ENCODE measurements at regions not wholly inside any gene's neighbourhood (a gene's known extent, or its start where the extent isn't known, plus 50 kb on each side); places are given as distances from the start of the nearest gene placed in this dataset.

- no peak overlapping the region for H3K27ac ChIP-seq (ENCODE audit: insufficient read depth, low read length)
- no peaks in the 10 kb centered on the region for H3K9me1 ChIP-seq (ENCODE audit: insufficient read depth, low read length)
- no CpG with 5 or more reads among the region's 2 CpGs for WGBS, 2 experiments (ENCODE audit: extremely low coverage in 2 of 2, insufficient read length in 1 of 2)
- no TSS peak for BruUV-seq (replicated peaks)
- H3K14ac ChIP-seq (replicated peaks; ENCODE audit: low read depth, low read length), result no peak overlapping the region
- no peak overlapping the region for H2BK15ac ChIP-seq (ENCODE audit: low read depth, low read length)
- no peak overlapping the region for H2AFZ ChIP-seq (replicated peaks; ENCODE audit: low read length, poor library complexity)
- no peak overlapping the region for H2BK120ac ChIP-seq (ENCODE audit: low read depth, low read length)
- no peaks in the 10 kb centered on the region for H3K79me1 ChIP-seq (ENCODE audit: low read depth in 1 of 2, low read length in 2 of 2)
- no peak for DNase-seq
- no peaks in the 10 kb centered on the region for H3K36me3 ChIP-seq (ENCODE audit: control insufficient read depth, insufficient read depth, low read length)
- TF ChIP-seq ELK1 (IDR thresholded peaks at IDR 0.05; ENCODE audit: borderline replicate concordance, low read depth, low read length) (no peak), MXI1 (IDR thresholded peaks at IDR 0.05; ENCODE audit: borderline replicate concordance, low read depth, low read length) (no peak), RFX5 (IDR thresholded peaks at IDR 0.05; ENCODE audit: low read depth, low read length) (no peak), MAFK (IDR thresholded peaks at IDR 0.05; ENCODE audit: low read depth, low read length) (no peak), NFE2L2 (IDR thresholded peaks at IDR 0.05; ENCODE audit: low read depth, low read length) (no peak), BHLHE40 (IDR thresholded peaks at IDR 0.05; ENCODE audit: low read depth, low read length) (no peak), USF2 (IDR thresholded peaks at IDR 0.05; ENCODE audit: low read depth, low read length) (no peak), RAD21 (IDR thresholded peaks at IDR 0.05; ENCODE audit: low read length) (no peak), CTCF (conservative IDR thresholded peaks at IDR 0.05; ENCODE audit: low read depth, low read length) (no peak), SMC3 (IDR thresholded peaks at IDR 0.05; ENCODE audit: low read depth, low read length) (no peak), FOS (IDR thresholded peaks at IDR 0.05; ENCODE audit: low read depth, low read length) (no peak), CEBPB (IDR thresholded peaks at IDR 0.05; ENCODE audit: low read depth, low read length) (no peak), POLR2A (IDR thresholded peaks at IDR 0.05; ENCODE audit: low read depth, low read length) (no peak), CHD1 (IDR thresholded peaks at IDR 0.05; ENCODE audit: low read depth, low read length) (no peak)
- no peaks in the 10 kb centered on the region for H4K20me1 ChIP-seq (ENCODE audit: insufficient read depth, low read length)
- CTCF ChIA-PET, result no interaction called here
- no peak overlapping the region for H4K5ac ChIP-seq (ENCODE audit: low read depth, low read length)
- H3K23ac ChIP-seq (ENCODE audit: low read depth, low read length), result no peak overlapping the region
- no peak overlapping the region for H3K18ac ChIP-seq (ENCODE audit: low read depth, low read length)
- H3K9ac ChIP-seq (ENCODE audit: low read depth, low read length), result no peak overlapping the region
- in situ Hi-C loops (cut with MboI; ENCODE audit: low sequenced_read_pairs), result no loop called here
- H3K4me2 ChIP-seq (ENCODE audit: low read depth, low read length), result no peak overlapping the region
- H3K56ac ChIP-seq (ENCODE audit: extremely low read depth, insufficient read depth, low read length), result no peak overlapping the region
- intact Hi-C loops (cut with micrococcal nuclease), result no loop called here
- H2BK5ac ChIP-seq (ENCODE audit: low read depth, low read length, poor library complexity, severe bottlenecking), result no peak overlapping the region
- H3K4me3 ChIP-seq (ENCODE audit: insufficient read depth, low read depth, low read length), result no peak overlapping the region
- no peaks in the 10 kb centered on the region for H3K4me1 ChIP-seq (ENCODE audit: control insufficient read depth, insufficient read depth, low read length)
- no peak overlapping the region for H4K8ac ChIP-seq (ENCODE audit: low read depth in 2 of 2, low read length in 2 of 2)
- no peaks in the 10 kb centered on the region for H3K9me3 ChIP-seq (ENCODE audit: control insufficient read depth, insufficient read depth, low read length)
- H3K27me3 ChIP-seq (ENCODE audit: control insufficient read depth, insufficient read depth, low read length), result no peaks in the 10 kb centered on the region
- dilution Hi-C loops (cut with HindIII; ENCODE audit: low sequenced_read_pairs, unreplicated experiment), result no loop called here
- H2AK5ac ChIP-seq (ENCODE audit: low read depth, low read length), result no peak overlapping the region
- no peak overlapping the region for H2AK9ac ChIP-seq (replicated peaks; ENCODE audit: low read depth, low read length, poor library complexity)
- no peak overlapping the region for H4K91ac ChIP-seq (ENCODE audit: insufficient read depth, low read depth, low read length)
- POLR2A ChIA-PET (ENCODE audit: unreplicated experiment), result no interaction called here
- no peak for ATAC-seq (ENCODE audit: low read depth)
- H2BK20ac ChIP-seq (ENCODE audit: low read depth, low read length), result no peak overlapping the region
- no peak overlapping the region for H3K4ac ChIP-seq (ENCODE audit: low read depth, low read length)
Observed at GRCh38 chr3:30075514-30075913, 530.9 kb upstream of the TGFBR2 start.

All from IMR-90 (cell line).